IMR-90 (cell line): ENCODE measurements at regions not wholly inside any gene's neighbourhood (a gene's known extent, or its start where the extent isn't known, plus 50 kb on each side); places are given as distances from the start of the nearest gene placed in this dataset.

Experiments
- ATAC-seq: fragments of 200-7000 bp; cut with Tn5 transposase; 2 replicates; pipeline ENCODE4 v1.9.1; 2020; ENCODE audit warnings: low read depth, mild to moderate bottlenecking, moderate library complexity
- BruUV-seq: library from RNA; stranded (reverse); fragments of 400-500 nt; replicated peaks from 2 replicates; lab custom pipeline; 2021; lab: Mats Ljungman, UMichigan
- CTCF ChIA-PET: fragments of 300-600 bp; formaldehyde crosslinking; extraction: SDS; loops from one replicate; lab custom pipeline; 2021; ENCODE audit warnings: antibody characterized with exemption; lab: Yijun Ruan, JAX
- POLR2A ChIA-PET: fragments of 300-600 bp; sonication (Branson Sonifier 250); formaldehyde crosslinking; loops from one replicate; lab custom pipeline; 2022; ENCODE audit warnings: antibody characterized with exemption; ENCODE audit not compliant: unreplicated experiment; lab: Charles Lee
- DNase-seq: peaks from one replicate; pipeline ENCODE4 v3.0.0; 2013
- H2AFZ ChIP-seq: replicated peaks from 2 replicates; pipeline ENCODE3; 2013; ENCODE audit warnings: low read length, mild to moderate bottlenecking; ENCODE audit not compliant: poor library complexity
- H2AK5ac ChIP-seq: 2 replicates; pipeline ENCODE4 v1.6.1; 2013; ENCODE audit warnings: low read depth, low read length, inconsistent platforms
- H2AK9ac ChIP-seq: replicated peaks from 2 replicates; pipeline ENCODE3; 2013; ENCODE audit warnings: mild to moderate bottlenecking, low read depth, low read length, moderate library complexity; ENCODE audit not compliant: poor library complexity
- H2BK120ac ChIP-seq: 2 replicates; pipeline ENCODE4 v1.6.1; 2013; ENCODE audit warnings: low read depth, low read length, inconsistent platforms
- H2BK15ac ChIP-seq: 3 replicates; pipeline ENCODE4 v1.6.1; 2013; ENCODE audit warnings: low read depth, low read length, inconsistent platforms
- H2BK20ac ChIP-seq: 2 replicates; pipeline ENCODE4 v1.6.1; 2013; ENCODE audit warnings: low read depth, mild to moderate bottlenecking, inconsistent platforms, low read length, moderate library complexity
- H2BK5ac ChIP-seq: 2 replicates; pipeline ENCODE4 v1.6.1; 2013; ENCODE audit warnings: mild to moderate bottlenecking, low read depth, low read length, inconsistent platforms; ENCODE audit not compliant: poor library complexity, severe bottlenecking
- H3K14ac ChIP-seq: replicated peaks from 2 replicates; pipeline ENCODE4 v1.6.1; 2013; ENCODE audit warnings: low read depth, low read length, inconsistent platforms
- H3K18ac ChIP-seq: 2 replicates; pipeline ENCODE4 v1.6.1; 2013; ENCODE audit warnings: low read depth, low read length, control low read depth
- H3K23ac ChIP-seq: 2 replicates; pipeline ENCODE4 v1.6.1; 2013; ENCODE audit warnings: low read depth, low read length, inconsistent platforms
- H3K27ac ChIP-seq: 2 replicates; pipeline ENCODE4 v1.5.1; 2013; ENCODE audit warnings: mild to moderate bottlenecking, control low read depth, low read length; ENCODE audit not compliant: insufficient read depth
- H3K27me3 ChIP-seq: 2 replicates; pipeline ENCODE4 v1.6.1; 2013; ENCODE audit warnings: low read length; ENCODE audit not compliant: control insufficient read depth, insufficient read depth
- H3K36me3 ChIP-seq: 2 replicates; pipeline ENCODE4 v1.6.1; 2013; ENCODE audit warnings: low read length, mixed read lengths; ENCODE audit not compliant: control insufficient read depth, insufficient read depth
- H3K4ac ChIP-seq: 2 replicates; pipeline ENCODE4 v1.6.1; 2013; ENCODE audit warnings: low read depth, low read length, inconsistent platforms
- H3K4me1 ChIP-seq: 2 replicates; pipeline ENCODE4 v1.6.1; 2013; ENCODE audit warnings: low read length, mixed read lengths; ENCODE audit not compliant: control insufficient read depth, insufficient read depth
- H3K4me2 ChIP-seq: 2 replicates; pipeline ENCODE4 v1.6.1; 2013; ENCODE audit warnings: low read depth, mild to moderate bottlenecking, control low read depth, low read length, moderate library complexity
- H3K4me3 ChIP-seq: 2 replicates; pipeline ENCODE4 v1.5.1; 2013; ENCODE audit warnings: low read depth, mild to moderate bottlenecking, control low read depth, low read length, moderate library complexity; ENCODE audit not compliant: insufficient read depth
- H3K56ac ChIP-seq: 2 replicates; pipeline ENCODE4 v1.6.1; 2013; ENCODE audit warnings: low read length, inconsistent platforms; ENCODE audit not compliant: insufficient read depth; ENCODE audit errors: extremely low read depth
- H3K79me1 ChIP-seq, 2 experiments: 2 replicates each; pipeline ENCODE4 v1.6.1; 2013; ENCODE audit warnings: low read length in 2 of 2, inconsistent platforms in 1 of 2, low read depth in 1 of 2
- H3K9ac ChIP-seq: 2 replicates; pipeline ENCODE4 v1.6.1; 2013; ENCODE audit warnings: low read depth, low read length, control low read depth
- H3K9me1 ChIP-seq: 2 replicates; pipeline ENCODE4 v1.6.1; 2013; ENCODE audit warnings: low read length, inconsistent platforms; ENCODE audit not compliant: insufficient read depth
- H3K9me3 ChIP-seq: 2 replicates; pipeline ENCODE4 v1.6.1; 2013; ENCODE audit warnings: low read length; ENCODE audit not compliant: control insufficient read depth, insufficient read depth
- H4K20me1 ChIP-seq: 2 replicates; pipeline ENCODE4 v1.6.1; 2013; ENCODE audit warnings: low read length, inconsistent platforms; ENCODE audit not compliant: insufficient read depth
- H4K5ac ChIP-seq: 2 replicates; pipeline ENCODE4 v1.6.1; 2013; ENCODE audit warnings: mild to moderate bottlenecking, low read depth, low read length, control low read depth
- H4K8ac ChIP-seq, 2 experiments: 2 replicates each; pipeline ENCODE4 v1.6.1; 2013; ENCODE audit warnings: low read depth in 2 of 2, low read length in 2 of 2, control low read depth in 1 of 2, inconsistent platforms in 1 of 2
- H4K91ac ChIP-seq: 2 replicates; pipeline ENCODE4 v1.6.1; 2013; ENCODE audit warnings: low read depth, low read length, inconsistent platforms; ENCODE audit not compliant: insufficient read depth
- BHLHE40 ChIP-seq: fragments of 150-350 bp; IDR thresholded peaks from 2 replicates; pipeline ENCODE4 v1.6.1; 2016; ENCODE audit warnings: mild to moderate bottlenecking, low read depth, low read length
- CEBPB ChIP-seq: IDR thresholded peaks from 2 replicates; pipeline ENCODE4 v1.6.1; 2012; ENCODE audit warnings: low read depth, low read length, improper control_type of control experiment
- CHD1 ChIP-seq: IDR thresholded peaks from 2 replicates; pipeline ENCODE4 v1.6.1; 2012; ENCODE audit warnings: low read depth, low read length, improper control_type of control experiment
- FOS ChIP-seq: fragments of 150-350 bp; IDR thresholded peaks from 2 replicates; pipeline ENCODE4 v1.6.1; 2016; ENCODE audit warnings: low read depth, low read length
- MAFK ChIP-seq: IDR thresholded peaks from 2 replicates; pipeline ENCODE4 v1.6.1; 2012; ENCODE audit warnings: low read depth, low read length, improper control_type of control experiment
- MAZ ChIP-seq: IDR thresholded peaks from 2 replicates; pipeline ENCODE4 v1.6.1; 2012; ENCODE audit warnings: low read depth, mild to moderate bottlenecking, low read length, improper control_type of control experiment, moderate library complexity, borderline replicate concordance
- MXI1 ChIP-seq: IDR thresholded peaks from 2 replicates; pipeline ENCODE4 v1.6.1; 2012; ENCODE audit warnings: low read depth, mild to moderate bottlenecking, low read length, moderate library complexity, borderline replicate concordance
- NFE2L2 ChIP-seq: fragments of 150-350 bp; IDR thresholded peaks from 2 replicates; pipeline ENCODE4 v1.6.1; 2016; ENCODE audit warnings: low read depth, mild to moderate bottlenecking, low read length
- POLR2A ChIP-seq: IDR thresholded peaks from 2 replicates; pipeline ENCODE4 v1.6.1; 2012; ENCODE audit warnings: mild to moderate bottlenecking, low read depth, low read length
- RAD21 ChIP-seq: IDR thresholded peaks from 2 replicates; pipeline ENCODE4 v1.6.1; 2012; ENCODE audit warnings: low read length, improper control_type of control experiment
- RCOR1 ChIP-seq: IDR thresholded peaks from 2 replicates; pipeline ENCODE4 v1.6.1; 2012; ENCODE audit warnings: mild to moderate bottlenecking, low read length, improper control_type of control experiment; ENCODE audit not compliant: insufficient replicate concordance
- RFX5 ChIP-seq: IDR thresholded peaks from 2 replicates; pipeline ENCODE4 v1.8.0; 2012; ENCODE audit warnings: low read depth, mild to moderate bottlenecking, low read length, moderate library complexity
- SMC3 ChIP-seq: fragments of 150-350 bp; IDR thresholded peaks from 2 replicates; pipeline ENCODE4 v1.6.1; 2016; ENCODE audit warnings: low read depth, mild to moderate bottlenecking, antibody characterized with exemption, low read length, moderate library complexity
- WGBS, 2 experiments: methylation state at CpG; one replicate each; pipeline versions ENCODE4 v1.1.5 to v1.1.7; 2013; ENCODE audit warnings: missing lambda C conversion rate in 2 of 2; ENCODE audit not compliant: insufficient read length in 1 of 2; ENCODE audit errors: extremely low coverage in 2 of 2; 5-methylcytosine and 5-hydroxymethylcytosine counted together
- dilution Hi-C: fragments of 300-500 bp; cut with HindIII; formaldehyde crosslinking; loops from one replicate; pipeline ENCODE4 v1.14.3; 2018; ENCODE audit warnings: low sequenced_read_pairs; ENCODE audit not compliant: unreplicated experiment
- in situ Hi-C: fragments of 300-500 bp; cut with MboI; formaldehyde crosslinking; loops from 3 replicates; pipeline ENCODE4 v1.14.3; 2019; ENCODE audit warnings: low sequenced_read_pairs, inconsistent platforms, mixed read lengths
- intact Hi-C: fragments of 100-400 bp; cut with micrococcal nuclease; formaldehyde crosslinking; loops from 2 replicates; pipeline ENCODE4 v1.10.0; 2022
- TF ChIP-seq, protein P1 (sequence below): fragments of 150-350 bp; IDR thresholded peaks from 2 replicates; pipeline ENCODE4 v1.6.1; 2016; ENCODE audit warnings: low read depth, mild to moderate bottlenecking, low read length, moderate library complexity, borderline replicate concordance
- TF ChIP-seq, protein P2 (sequence below): conservative IDR thresholded peaks from 2 replicates; pipeline ENCODE4 v1.5.1; 2012; ENCODE audit warnings: mild to moderate bottlenecking, low read depth, low read length, improper control_type of control experiment
- TF ChIP-seq, protein P3 (sequence below): fragments of 150-350 bp; IDR thresholded peaks from 2 replicates; pipeline ENCODE4 v1.6.1; 2017; ENCODE audit warnings: mild to moderate bottlenecking, antibody characterized with exemption, low read length, low read depth

DNA sequence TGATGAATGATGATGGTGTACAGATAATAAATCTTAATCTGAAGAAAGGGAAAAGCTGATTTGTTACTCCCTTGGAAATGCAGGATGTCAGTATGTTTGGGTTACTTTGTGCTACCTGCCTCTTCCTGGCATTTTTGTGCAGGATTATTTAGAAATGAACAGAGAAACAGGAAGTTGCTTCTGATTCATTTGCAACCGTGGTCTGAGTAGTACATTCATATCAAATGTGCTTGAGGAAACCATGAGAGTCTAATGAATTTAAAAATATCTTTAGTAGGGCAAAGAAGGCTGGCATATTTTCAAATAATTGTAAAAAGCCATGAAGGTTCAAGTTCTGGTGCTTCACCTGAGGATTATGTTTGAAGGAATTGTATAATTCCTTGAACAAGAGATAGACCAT is 391.6 kb downstream of the TMEM161B start:
- no peak overlapping the region for H3K18ac ChIP-seq
- no peaks in the 10 kb centered on the region for H3K36me3 ChIP-seq
- no peaks in the 10 kb centered on the region for H3K4me1 ChIP-seq
- ATAC-seq (no peak), DNase-seq (no peak)
- no peak overlapping the region for H4K8ac ChIP-seq
- BruUV-seq: no TSS peak
- H3K4ac ChIP-seq: no peak overlapping the region
- CTCF ChIA-PET: no interaction called here
- no peak overlapping the region for H2AFZ ChIP-seq
- POLR2A ChIA-PET: no interaction called here
- no peak overlapping the region for H3K9ac ChIP-seq
- no peaks in the 10 kb centered on the region for H3K9me1 ChIP-seq
- H3K4me2 ChIP-seq: no peak overlapping the region
- H3K23ac ChIP-seq: no peak overlapping the region
- no peak overlapping the region for H3K14ac ChIP-seq
- in situ Hi-C loops (no loop called here), dilution Hi-C loops (no loop called here), intact Hi-C loops (no loop called here)
- H2BK15ac ChIP-seq: no peak overlapping the region
- no peaks in the 10 kb centered on the region for H3K27me3 ChIP-seq
- no peak overlapping the region for H3K27ac ChIP-seq
- no peak overlapping the region for H2BK5ac ChIP-seq
- no peak overlapping the region for H4K5ac ChIP-seq
- H3K9me3 ChIP-seq: peaks cover 4% of the 10 kb centered on the region; the same call in 1 of the 2 replicates
- TF ChIP-seq MAFK (no peak), FOS (no peak), MAZ (no peak), MXI1 (no peak), SMC3 (no peak), RAD21 (no peak), NFE2L2 (no peak), BHLHE40 (no peak), RFX5 (no peak), CEBPB (no peak), POLR2A (no peak), CHD1 (no peak), RCOR1 (no peak)
- TF ChIP-seq, protein P1, sequence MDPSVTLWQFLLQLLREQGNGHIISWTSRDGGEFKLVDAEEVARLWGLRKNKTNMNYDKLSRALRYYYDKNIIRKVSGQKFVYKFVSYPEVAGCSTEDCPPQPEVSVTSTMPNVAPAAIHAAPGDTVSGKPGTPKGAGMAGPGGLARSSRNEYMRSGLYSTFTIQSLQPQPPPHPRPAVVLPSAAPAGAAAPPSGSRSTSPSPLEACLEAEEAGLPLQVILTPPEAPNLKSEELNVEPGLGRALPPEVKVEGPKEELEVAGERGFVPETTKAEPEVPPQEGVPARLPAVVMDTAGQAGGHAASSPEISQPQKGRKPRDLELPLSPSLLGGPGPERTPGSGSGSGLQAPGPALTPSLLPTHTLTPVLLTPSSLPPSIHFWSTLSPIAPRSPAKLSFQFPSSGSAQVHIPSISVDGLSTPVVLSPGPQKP: no peak
- TF ChIP-seq, protein P2, sequence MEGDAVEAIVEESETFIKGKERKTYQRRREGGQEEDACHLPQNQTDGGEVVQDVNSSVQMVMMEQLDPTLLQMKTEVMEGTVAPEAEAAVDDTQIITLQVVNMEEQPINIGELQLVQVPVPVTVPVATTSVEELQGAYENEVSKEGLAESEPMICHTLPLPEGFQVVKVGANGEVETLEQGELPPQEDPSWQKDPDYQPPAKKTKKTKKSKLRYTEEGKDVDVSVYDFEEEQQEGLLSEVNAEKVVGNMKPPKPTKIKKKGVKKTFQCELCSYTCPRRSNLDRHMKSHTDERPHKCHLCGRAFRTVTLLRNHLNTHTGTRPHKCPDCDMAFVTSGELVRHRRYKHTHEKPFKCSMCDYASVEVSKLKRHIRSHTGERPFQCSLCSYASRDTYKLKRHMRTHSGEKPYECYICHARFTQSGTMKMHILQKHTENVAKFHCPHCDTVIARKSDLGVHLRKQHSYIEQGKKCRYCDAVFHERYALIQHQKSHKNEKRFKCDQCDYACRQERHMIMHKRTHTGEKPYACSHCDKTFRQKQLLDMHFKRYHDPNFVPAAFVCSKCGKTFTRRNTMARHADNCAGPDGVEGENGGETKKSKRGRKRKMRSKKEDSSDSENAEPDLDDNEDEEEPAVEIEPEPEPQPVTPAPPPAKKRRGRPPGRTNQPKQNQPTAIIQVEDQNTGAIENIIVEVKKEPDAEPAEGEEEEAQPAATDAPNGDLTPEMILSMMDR: no peak
- TF ChIP-seq, protein P3, sequence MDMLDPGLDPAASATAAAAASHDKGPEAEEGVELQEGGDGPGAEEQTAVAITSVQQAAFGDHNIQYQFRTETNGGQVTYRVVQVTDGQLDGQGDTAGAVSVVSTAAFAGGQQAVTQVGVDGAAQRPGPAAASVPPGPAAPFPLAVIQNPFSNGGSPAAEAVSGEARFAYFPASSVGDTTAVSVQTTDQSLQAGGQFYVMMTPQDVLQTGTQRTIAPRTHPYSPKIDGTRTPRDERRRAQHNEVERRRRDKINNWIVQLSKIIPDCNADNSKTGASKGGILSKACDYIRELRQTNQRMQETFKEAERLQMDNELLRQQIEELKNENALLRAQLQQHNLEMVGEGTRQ: no peak
- H4K91ac ChIP-seq: no peak overlapping the region
- no peak overlapping the region for H2AK9ac ChIP-seq
- H2BK20ac ChIP-seq: no peak overlapping the region
- no peak overlapping the region for H3K56ac ChIP-seq
- H3K79me1 ChIP-seq: no peaks in the 10 kb centered on the region
- no peaks in the 10 kb centered on the region for H4K20me1 ChIP-seq
- no CpG with 5 or more reads among the region's 1 CpG for WGBS, 2 experiments
- H2AK5ac ChIP-seq: no peak overlapping the region
- H2BK120ac ChIP-seq: no peak overlapping the region
- no peak overlapping the region for H3K4me3 ChIP-seq
